Mammary epithelial cell (primary cell): ENCODE measurements at regions not wholly inside any gene's neighbourhood (a gene's known extent, or its start where the extent isn't known, plus 50 kb on each side); places are given as distances from the start of the nearest gene placed in this dataset.

Experiments
- CTCF ChIP-seq, 2 donors: IDR thresholded peaks in 1 of 2; conservative IDR thresholded peaks in 1 of 2; 2 replicates each; pipeline ENCODE4 v1.5.1; 2011 to 2012; ENCODE audit warnings: inconsistent platforms in 2 of 2, low read length in 2 of 2, mild to moderate bottlenecking in 2 of 2, control low read depth in 1 of 2, low read depth in 1 of 2; ENCODE audit not compliant: insufficient read depth in 1 of 2; ENCODE audit errors: extremely low read depth in 1 of 2
- EZH2 ChIP-seq: IDR thresholded peaks from 2 replicates; pipeline ENCODE4 v1.6.1; 2012; ENCODE audit warnings: low read length, inconsistent platforms, borderline replicate concordance

GRCh38 chrX:145677109-145677817 is 140.4 kb upstream of the SLITRK2 start:
- no peak for TF ChIP-seq CTCF (conservative IDR thresholded peaks at IDR 0.05 in 1 of 2, IDR thresholded peaks at IDR 0.05 in 1 of 2; ENCODE audit: extremely low read depth in 1 of 2, insufficient read depth in 1 of 2, low read depth in 1 of 2, low read length in 2 of 2)
- no peak for TF ChIP-seq EZH2
